GM19023 (cell line): ENCODE measurements at regions not wholly inside any gene's neighbourhood (a gene's known extent, or its start where the extent isn't known, plus 50 kb on each side); places are given as distances from the start of the nearest gene placed in this dataset.

Experiments
- ATAC-seq: cut with Tn5 transposase; IDR thresholded peaks from one replicate; pipeline ENCODE4 v1.9.1; 2021; ENCODE audit warnings: mild to moderate bottlenecking, moderate library complexity; ENCODE audit not compliant: unreplicated experiment

GRCh38 chr18:55830544-55830943 is 242.6 kb upstream of the TCF4 start:
- no peak for ATAC-seq

DNA sequence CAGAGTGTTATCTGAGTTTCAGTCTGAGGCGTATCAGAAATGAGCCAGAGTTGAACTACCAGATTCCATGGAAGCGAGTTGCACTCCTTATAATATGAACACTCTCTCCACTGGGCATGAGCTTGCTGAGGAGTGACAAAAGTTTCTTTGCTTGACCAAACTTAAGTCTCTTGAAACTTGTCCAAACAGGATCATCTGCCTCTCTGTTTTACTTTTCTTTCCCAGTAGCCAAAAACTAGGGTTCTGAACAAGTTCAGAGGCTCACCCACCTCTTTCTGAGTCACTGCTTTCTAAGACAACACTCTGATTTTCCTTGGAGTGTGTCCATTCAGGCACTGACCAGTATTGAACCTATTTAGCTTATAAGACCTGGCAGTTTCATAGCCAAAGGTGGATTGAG is 233.2 kb upstream of the TCF4 start:
- no peak for ATAC-seq

DNA sequence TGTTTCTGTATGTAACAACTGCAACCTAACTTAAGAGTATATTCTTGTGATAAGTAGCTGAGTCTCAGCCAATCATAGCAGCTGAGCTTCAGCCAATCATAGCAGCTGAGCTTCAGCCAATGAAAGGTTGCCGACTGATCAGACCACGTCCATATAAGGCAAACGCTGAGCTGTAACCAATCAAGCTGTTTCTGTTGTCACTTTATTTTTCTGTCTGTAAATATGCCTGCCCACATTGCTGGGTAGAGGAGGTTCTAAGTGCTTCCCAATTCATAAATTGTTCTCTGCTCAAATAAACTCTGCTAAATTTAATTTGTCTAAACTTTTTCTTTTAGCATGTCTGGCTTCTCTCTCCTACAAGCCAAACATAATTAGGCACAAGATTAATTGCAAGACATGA is 231.5 kb upstream of the TCF4 start:
- no peak for ATAC-seq

DNA sequence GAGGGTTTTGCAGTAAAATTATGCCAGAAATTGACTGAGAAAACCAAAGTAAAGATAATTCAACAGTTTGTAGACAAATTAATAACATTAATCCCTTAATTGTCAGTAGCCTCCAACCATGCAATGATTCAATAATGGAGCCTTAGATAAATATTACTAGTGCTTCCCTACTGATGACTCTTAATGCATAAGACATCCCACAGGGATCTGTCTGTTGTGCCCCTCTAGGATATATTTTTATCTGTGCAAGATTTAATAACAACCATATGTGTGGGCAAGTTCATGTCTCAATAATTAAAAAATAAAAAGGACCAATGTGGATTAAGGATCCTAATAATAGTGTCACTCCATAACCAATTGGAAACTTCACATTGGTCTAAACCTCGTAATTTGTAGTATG is 230.3 kb upstream of the TCF4 start:
- no peak for ATAC-seq

GRCh38 chr18:55811925-55812324 is 223.9 kb upstream of the TCF4 start:
- ATAC-seq, result no peak

GRCh38 chr18:55805666-55806065 is 217.7 kb upstream of the TCF4 start:
- ATAC-seq, result no peak

DNA sequence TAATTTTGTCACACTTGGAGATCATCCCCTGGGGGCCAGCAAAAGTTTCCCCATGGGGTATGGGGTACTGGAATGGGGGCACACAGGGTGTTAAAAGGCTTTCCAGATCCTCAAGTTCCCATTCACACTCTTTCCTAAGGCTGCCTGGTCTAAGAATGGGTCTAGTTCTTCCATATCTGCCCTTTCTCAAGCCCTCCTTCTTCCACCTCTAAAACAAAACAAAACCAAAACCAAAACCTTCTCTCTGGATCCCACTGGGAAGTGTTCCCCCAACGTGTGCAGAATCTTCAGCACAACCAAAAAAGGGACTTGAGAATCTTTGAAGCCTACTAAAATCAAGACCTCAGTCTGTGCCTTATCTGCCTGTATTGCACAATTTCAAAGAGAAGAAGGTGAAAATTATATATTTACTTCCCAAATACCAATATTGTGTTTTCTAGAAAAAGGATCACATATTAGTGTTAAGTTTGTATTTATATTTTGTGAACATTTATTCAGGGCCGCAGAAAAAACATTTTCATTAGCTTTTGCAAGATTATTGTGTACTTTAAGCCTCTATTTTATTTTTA is 207.2 kb upstream of the TCF4 start:
- ATAC-seq, result no peak

- no peak for ATAC-seq
These were observed 206.5 kb upstream of the TCF4 start for GRCh38 chr18:55794288-55795052.

DNA sequence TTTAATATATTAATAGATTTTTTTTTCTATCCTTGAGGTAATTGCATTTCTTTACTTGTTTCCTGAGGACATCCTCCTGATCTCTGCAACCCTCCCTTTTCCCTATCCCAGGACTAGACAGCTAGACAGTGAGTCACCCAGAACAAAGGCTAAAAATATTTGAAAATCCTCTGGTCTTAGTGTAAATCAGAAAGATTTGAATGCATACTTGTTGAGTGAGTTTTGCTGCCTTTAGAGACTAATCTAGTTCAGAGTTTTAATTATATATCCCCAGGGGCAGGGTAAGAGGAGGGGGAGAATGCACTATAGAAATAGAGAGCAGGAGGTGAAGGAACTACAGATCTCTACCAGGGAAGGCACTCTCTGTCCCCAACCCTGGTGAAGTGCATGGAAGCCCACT is 202.3 kb upstream of the TCF4 start:
- ATAC-seq, result no peak

GRCh38 chr18:55787536-55788073 is 199.6 kb upstream of the TCF4 start:
- ATAC-seq, result no peak

DNA sequence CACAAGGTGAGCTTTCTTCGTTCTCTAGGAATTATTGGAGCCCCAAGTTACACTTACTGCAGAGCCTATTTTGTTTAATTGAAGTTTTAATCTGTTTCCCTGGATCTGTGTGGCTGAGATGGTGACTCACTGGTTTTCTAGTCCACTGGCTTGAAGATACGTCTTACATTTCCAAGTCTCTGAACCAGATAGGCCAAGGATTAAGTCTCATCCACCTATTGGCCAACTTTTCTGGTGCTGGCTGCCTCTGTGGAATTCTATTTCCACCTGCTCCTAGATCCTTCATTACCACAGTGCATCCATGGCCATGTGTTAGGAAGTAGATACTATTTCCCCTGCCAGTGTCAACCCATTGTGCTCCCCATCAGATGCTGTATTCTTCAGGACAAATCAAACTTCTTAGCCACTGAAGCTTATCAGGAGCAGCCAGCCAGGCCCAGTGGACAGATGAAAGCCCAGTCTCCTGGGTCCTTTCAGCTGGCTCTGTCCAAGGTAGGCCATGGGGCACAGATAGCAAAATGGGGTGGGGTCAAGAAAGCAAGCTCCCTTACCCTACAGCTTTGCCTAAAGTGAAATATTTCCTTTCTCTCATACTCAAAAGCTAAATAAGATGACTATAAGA is 198.8 kb upstream of the TCF4 start:
- ATAC-seq, result no peak

DNA sequence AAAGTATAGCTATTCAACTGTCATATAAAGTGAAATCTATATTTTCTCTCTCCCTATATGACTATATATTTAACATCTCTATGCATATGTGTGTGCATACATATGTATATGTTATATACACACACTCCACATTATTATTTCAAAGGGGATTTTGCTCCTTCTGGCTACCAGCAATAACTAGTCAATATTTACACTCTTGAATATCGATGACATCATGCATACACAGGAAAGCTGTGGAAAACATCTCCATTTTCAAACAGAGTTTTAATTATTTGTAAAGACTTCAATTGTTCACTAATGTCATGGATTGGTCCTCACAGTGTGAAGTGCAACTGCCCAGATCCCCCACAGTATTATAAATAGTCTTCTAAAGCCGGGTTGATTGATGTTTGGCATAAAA is 195.9 kb upstream of the TCF4 start:
- no peak for ATAC-seq

GRCh38 chr18:55781481-55781957 is 193.5 kb upstream of the TCF4 start:
- ATAC-seq, result no peak

GRCh38 chr18:55780586-55781071 is 192.6 kb upstream of the TCF4 start:
- no peak for ATAC-seq

GRCh38 chr18:55779691-55780585 is 191.9 kb upstream of the TCF4 start:
- no peak for ATAC-seq

GRCh38 chr18:55778788-55779690 is 191.0 kb upstream of the TCF4 start:
- ATAC-seq, result no peak

- ATAC-seq, result no peak
These were observed 189.8 kb upstream of the TCF4 start for GRCh38 chr18:55777666-55778304.

DNA sequence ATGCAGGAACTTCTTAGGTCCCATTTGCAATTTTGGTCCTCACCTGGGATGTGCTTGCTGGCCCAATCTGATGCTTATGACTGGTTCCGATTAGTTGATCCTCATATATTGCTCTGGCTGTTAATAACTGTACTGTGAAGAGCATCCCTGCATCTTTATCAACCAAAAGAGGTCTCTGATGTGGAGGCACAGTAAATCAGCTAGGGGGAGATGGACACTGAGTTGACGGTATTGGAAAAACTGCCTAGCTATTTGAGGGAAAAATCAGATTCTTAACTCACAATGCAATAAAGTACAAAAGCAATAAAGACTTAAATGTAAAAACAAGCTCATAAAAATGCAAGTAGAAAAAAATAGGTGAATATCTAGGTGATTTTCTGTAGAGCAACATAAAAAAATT is 188.0 kb upstream of the TCF4 start:
- ATAC-seq, result no peak

DNA sequence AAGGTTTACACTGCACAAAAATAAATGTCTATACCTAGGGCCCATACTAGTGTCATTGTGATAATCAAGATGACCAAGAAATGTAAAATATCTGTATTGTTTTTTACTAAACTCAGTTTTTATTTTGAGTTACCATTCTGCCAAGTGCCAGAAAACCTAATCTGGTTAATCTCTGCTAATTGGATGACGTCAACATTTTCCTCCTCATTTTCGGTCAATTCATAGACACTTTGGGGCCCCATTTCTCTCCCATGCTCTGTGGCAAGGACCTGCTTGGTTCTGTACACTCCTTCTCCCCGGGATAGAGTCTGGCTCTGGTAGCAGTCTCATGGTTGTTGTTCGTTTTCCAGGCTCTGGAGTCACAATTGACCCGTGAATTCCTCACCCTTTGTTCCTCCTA is 186.5 kb upstream of the TCF4 start:
- no peak for ATAC-seq
